ENCODE measurements at regions not wholly inside any gene's neighbourhood (a gene's known extent, or its start where the extent isn't known, plus 50 kb on each side); places are given as distances from the start of the nearest gene placed in this dataset.

DNA sequence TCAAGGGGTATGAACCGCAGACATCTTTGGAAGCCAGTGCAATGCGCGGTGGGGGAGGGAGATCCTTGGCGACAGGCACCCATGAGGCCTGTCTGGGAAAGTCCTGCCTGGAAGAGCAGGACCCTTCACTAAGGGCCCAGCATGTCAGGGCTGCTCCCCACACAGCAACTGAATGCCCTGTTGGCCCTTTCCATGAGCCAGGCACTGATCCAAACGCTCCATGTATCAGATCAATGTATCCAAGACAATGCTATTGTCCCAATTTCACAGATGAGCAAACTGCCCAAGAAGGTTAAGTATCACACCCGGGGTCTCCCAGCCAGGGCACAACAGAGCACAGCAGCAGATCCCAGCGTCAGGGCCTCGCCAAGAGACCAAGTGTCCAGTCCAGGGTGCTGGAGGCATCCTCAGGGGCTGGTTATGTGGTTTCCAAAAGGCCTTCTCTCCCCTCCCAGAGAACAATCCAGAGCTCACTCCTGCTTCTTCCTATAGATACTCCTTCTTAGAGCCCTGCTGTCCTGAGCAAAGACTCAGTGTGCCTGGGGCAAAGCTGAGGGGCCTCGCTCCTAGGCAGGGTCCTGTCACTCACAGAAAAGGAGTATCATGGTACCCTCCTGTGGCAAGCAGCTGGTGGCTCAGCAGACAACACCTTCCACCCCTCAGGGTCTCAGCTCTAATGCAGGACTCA is 328.0 kb downstream of the NPHP4 start:
- no peak for TF ChIP-seq ELF4 (IDR thresholded peaks at IDR 0.05)
- no peak for TF ChIP-seq ZNF384 (IDR thresholded peaks at IDR 0.05)
- TF ChIP-seq SP1 (IDR thresholded peaks at IDR 0.05): no peak
- TF ChIP-seq, protein P1, sequence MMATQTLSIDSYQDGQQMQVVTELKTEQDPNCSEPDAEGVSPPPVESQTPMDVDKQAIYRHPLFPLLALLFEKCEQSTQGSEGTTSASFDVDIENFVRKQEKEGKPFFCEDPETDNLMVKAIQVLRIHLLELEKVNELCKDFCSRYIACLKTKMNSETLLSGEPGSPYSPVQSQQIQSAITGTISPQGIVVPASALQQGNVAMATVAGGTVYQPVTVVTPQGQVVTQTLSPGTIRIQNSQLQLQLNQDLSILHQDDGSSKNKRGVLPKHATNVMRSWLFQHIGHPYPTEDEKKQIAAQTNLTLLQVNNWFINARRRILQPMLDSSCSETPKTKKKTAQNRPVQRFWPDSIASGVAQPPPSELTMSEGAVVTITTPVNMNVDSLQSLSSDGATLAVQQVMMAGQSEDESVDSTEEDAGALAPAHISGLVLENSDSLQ (IDR thresholded peaks at IDR 0.05): no peak
- TF ChIP-seq TARDBP (IDR thresholded peaks at IDR 0.05): no peak
- no peak for TF ChIP-seq LEF1 (IDR thresholded peaks at IDR 0.05; ENCODE audit: borderline replicate concordance)
- TF ChIP-seq SUZ12 (IDR thresholded peaks at IDR 0.05): no peak
- no peak for TF ChIP-seq FOXA1 (IDR thresholded peaks at IDR 0.05)
- no peak for TF ChIP-seq CTBP1 (IDR thresholded peaks at IDR 0.05; ENCODE audit: borderline replicate concordance)
- no peak for TF ChIP-seq FOXM1 (IDR thresholded peaks at IDR 0.05; ENCODE audit: borderline replicate concordance)
- TF ChIP-seq HDGF (IDR thresholded peaks at IDR 0.05; ENCODE audit: borderline replicate concordance): no peak
- TF ChIP-seq FOXK2 (IDR thresholded peaks at IDR 0.05): no peak
- no peak for TF ChIP-seq NFRKB (IDR thresholded peaks at IDR 0.05)
- TF ChIP-seq L3MBTL2 (conservative IDR thresholded peaks at IDR 0.05): no peak
- ChIA-PET CTCF (no interaction called here), POLR2A (no interaction called here)
- DNase-seq (ENCODE audit: extremely low spot score): no peak

DNA sequence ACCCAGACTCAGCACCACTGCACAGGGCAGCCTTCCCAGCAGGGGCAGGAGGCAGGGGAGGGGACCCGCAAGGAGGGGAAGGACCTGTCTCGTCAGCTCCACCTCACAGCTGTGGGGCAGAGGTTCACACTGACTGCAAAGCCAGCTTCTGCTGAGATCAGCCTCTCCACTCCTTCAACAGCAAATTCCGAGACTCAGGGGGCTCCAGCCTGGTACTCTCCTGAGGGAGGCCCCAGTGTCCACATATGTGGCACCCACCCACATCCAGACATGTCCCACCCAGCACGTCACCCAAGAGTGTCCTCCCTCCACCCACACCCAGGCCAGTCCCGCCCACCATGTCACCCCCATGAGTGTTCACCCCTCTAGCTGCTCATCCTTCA is 329.5 kb downstream of the NPHP4 start:
- DNase-seq (ENCODE audit: extremely low spot score): no peak
- TF ChIP-seq LEF1 (IDR thresholded peaks at IDR 0.05; ENCODE audit: borderline replicate concordance) (no peak), ZNF384 (IDR thresholded peaks at IDR 0.05) (no peak), FOXA1 (IDR thresholded peaks at IDR 0.05) (no peak), FOXM1 (IDR thresholded peaks at IDR 0.05; ENCODE audit: borderline replicate concordance) (no peak), NFRKB (IDR thresholded peaks at IDR 0.05) (no peak), ARNT (IDR thresholded peaks at IDR 0.05) (no peak), SP1 (IDR thresholded peaks at IDR 0.05) (no peak), SUZ12 (IDR thresholded peaks at IDR 0.05) (no peak), ELF4 (IDR thresholded peaks at IDR 0.05) (no peak), HDGF (IDR thresholded peaks at IDR 0.05; ENCODE audit: borderline replicate concordance) (no peak), L3MBTL2 (conservative IDR thresholded peaks at IDR 0.05) (no peak), BHLHE40 (IDR thresholded peaks at IDR 0.05; ENCODE audit: borderline replicate concordance) (no peak), CTBP1 (IDR thresholded peaks at IDR 0.05; ENCODE audit: borderline replicate concordance) (no peak), FOXK2 (IDR thresholded peaks at IDR 0.05) (no peak)
- TF ChIP-seq, protein P1 (IDR thresholded peaks at IDR 0.05): no peak
- ChIA-PET POLR2A (no interaction called here), CTCF (interaction anchor here (0.6 kb wide), 1 partner anchor 1896 kb away, joined by 3 read pairs; no protein-coding TSS in a partner anchor)

DNA sequence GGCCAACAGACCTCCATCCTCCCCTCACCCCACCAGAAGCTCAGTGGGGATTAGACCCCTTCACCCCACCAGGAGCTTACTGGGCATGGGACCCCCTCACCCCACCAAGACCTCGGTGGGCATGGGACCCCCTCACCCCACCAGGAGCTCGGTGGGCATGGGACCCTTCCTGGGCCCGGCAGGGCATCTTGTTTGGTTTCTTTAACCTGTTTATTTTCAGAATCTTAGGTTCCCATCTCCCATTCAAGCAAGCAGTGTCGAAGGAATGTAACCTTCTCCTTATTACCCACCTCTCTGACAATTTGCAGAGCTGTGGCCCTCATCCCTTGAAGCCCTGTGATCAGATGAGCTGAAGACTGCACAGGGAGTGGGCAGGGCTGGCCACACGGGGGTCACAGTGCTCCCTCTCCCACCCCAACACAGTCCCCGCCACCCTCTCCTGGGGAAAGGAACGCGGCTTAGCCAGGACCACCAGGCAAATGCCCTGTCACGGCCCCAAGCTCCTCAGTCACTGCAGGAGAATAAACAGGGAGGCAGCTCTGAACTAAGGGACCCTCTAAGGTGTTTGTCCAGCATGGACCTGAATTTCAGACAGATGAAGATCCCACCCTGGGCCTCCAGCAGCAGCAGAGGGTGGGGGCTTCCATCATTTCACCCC is 330.0 kb downstream of the NPHP4 start:
- TF ChIP-seq SP1 (IDR thresholded peaks at IDR 0.05) (no peak), SUZ12 (IDR thresholded peaks at IDR 0.05) (no peak), LEF1 (IDR thresholded peaks at IDR 0.05; ENCODE audit: borderline replicate concordance) (no peak), TARDBP (IDR thresholded peaks at IDR 0.05) (no peak), FOXK2 (IDR thresholded peaks at IDR 0.05) (no peak), BHLHE40 (IDR thresholded peaks at IDR 0.05; ENCODE audit: borderline replicate concordance) (no peak), L3MBTL2 (conservative IDR thresholded peaks at IDR 0.05) (no peak), HDGF (IDR thresholded peaks at IDR 0.05; ENCODE audit: borderline replicate concordance) (no peak), CTBP1 (IDR thresholded peaks at IDR 0.05; ENCODE audit: borderline replicate concordance) (no peak), NFRKB (IDR thresholded peaks at IDR 0.05) (no peak), ZNF384 (IDR thresholded peaks at IDR 0.05) (no peak), ARNT (IDR thresholded peaks at IDR 0.05) (no peak), FOXA1 (IDR thresholded peaks at IDR 0.05) (no peak), ELF4 (IDR thresholded peaks at IDR 0.05) (no peak), FOXM1 (IDR thresholded peaks at IDR 0.05; ENCODE audit: borderline replicate concordance) (no peak)
- TF ChIP-seq, protein P1 (IDR thresholded peaks at IDR 0.05): no peak
- POLR2A ChIA-PET: no interaction called here
- no peak for DNase-seq (ENCODE audit: extremely low spot score)
- CTCF ChIA-PET: interaction anchor here (0.6 kb wide), 1 partner anchor 1895 kb away, joined by 3 read pairs; no protein-coding TSS in a partner anchor

DNA sequence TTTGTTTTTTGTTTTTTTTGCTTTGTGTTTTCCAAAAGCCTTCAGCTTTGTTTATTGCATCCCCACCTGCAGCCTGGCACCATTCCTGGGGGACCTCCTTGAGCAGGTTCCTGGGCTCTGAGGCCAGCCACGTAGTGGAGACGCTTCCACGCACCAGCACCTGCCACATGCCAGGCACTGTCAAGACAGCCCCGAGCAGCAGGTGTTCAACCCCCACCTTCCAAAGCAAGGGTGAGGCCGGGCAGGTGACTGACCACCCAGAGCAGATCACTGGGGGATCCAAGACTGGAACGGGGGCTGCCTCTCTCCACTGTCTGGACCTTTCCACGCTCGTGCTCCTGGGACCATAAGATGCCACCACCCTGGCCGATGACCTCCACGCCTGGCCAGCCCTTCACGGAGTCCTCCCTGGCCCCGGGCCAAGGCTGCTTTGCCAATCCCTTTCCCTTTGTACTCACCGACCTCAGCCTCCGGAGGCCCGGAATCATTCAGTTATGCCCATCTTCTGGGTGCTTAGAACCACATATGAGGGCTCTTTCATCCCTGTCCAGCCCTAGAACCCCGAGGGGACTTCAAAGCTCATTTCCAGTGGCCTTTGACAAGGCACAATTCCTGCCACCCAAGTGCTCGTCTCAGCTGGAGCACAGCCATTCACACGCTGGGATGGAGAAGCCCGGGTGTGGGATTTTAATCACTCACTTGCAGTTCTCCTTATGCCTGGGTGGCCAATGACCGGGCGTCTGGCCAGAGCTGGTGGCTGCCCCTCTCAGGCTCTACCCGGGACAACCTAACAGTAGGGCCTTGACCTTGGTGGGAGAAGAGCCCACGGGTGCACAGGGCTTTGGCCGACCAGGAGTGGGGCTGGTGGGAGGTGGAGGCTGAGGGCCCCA is 330.8 kb downstream of the NPHP4 start:
- CTCF ChIA-PET: no interaction called here
- POLR2A ChIA-PET: no interaction called here
- TF ChIP-seq, protein P1 (IDR thresholded peaks at IDR 0.05): no peak
- no peak for TF ChIP-seq L3MBTL2 (conservative IDR thresholded peaks at IDR 0.05)
- TF ChIP-seq FOXM1 (IDR thresholded peaks at IDR 0.05; ENCODE audit: borderline replicate concordance): no peak
- TF ChIP-seq ZNF384 (IDR thresholded peaks at IDR 0.05): no peak
- DNase-seq (ENCODE audit: extremely low spot score): no peak

All from HEK293T (cell line).